ENCODE measurements at regions not wholly inside any gene's neighbourhood (a gene's known extent, or its start where the extent isn't known, plus 50 kb on each side); places are given as distances from the start of the nearest gene placed in this dataset.

DNA sequence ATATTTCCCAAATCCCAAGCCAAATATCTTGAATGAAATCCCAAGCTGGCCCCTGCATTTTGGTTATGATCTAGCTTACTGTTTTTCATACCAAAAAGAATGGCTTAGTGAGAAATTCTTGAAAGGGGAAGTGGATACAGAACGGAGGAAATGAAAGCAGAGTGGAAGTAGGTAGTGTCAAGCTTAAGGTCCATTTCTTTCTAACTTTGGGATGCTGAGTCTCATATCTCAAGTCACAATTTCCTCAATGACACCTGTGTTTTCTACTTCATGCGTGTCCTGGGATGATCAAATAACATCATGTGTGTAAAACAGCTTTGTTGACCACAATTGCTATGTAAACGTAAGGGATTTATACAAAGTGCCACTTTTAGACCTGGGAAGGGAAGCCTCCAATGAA lies 238.8 kb upstream of the SLC35B3 start:
- Histone ChIP-seq H3K4me3 (no peak overlapping the region), H3K9me3 (replicated peaks in 1 of 3) (no peaks in the 10 kb centered on the region), H3K27me3 (no peaks in the 10 kb centered on the region), H3K27ac (no peak overlapping the region), H3K36me3 (replicated peaks in 1 of 2) (no peaks in the 10 kb centered on the region), H3K4me1 (replicated peaks in 1 of 2) (no peaks in the 10 kb centered on the region)
- intact Hi-C loops (cut with DNase I) = no loop called here
- 70 to 81% (median 73%) methylated on average over 3 of the region's 3 CpGs for WGBS, 4 donors
- DNase-seq = no peak
- TF ChIP-seq POLR2A (IDR thresholded peaks at IDR 0.05) = no peak
- TF ChIP-seq, protein P1, sequence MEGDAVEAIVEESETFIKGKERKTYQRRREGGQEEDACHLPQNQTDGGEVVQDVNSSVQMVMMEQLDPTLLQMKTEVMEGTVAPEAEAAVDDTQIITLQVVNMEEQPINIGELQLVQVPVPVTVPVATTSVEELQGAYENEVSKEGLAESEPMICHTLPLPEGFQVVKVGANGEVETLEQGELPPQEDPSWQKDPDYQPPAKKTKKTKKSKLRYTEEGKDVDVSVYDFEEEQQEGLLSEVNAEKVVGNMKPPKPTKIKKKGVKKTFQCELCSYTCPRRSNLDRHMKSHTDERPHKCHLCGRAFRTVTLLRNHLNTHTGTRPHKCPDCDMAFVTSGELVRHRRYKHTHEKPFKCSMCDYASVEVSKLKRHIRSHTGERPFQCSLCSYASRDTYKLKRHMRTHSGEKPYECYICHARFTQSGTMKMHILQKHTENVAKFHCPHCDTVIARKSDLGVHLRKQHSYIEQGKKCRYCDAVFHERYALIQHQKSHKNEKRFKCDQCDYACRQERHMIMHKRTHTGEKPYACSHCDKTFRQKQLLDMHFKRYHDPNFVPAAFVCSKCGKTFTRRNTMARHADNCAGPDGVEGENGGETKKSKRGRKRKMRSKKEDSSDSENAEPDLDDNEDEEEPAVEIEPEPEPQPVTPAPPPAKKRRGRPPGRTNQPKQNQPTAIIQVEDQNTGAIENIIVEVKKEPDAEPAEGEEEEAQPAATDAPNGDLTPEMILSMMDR (IDR thresholded peaks at IDR 0.05) = no peak

DNA sequence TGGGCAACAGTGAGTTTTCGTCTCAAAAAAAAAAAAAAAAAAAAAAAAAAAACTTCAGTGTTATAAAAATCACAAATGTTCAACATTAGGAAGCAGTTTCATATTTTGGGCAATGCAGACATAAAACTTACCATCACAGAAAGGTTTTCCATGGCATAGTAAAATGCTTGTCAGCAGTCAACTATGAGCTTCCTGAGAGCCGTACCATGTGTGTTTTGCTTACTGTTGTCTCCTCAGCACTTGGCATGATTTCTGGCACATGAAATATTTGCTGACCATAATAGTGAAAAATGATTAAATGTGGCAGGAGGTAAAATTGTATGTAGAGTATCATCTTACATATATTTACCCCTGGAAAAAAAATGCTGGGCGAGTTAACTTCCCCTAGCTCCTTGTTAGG lies 237.5 kb upstream of the SLC35B3 start:
- H3K27me3 ChIP-seq = no peaks in the 10 kb centered on the region
- H3K36me3 ChIP-seq (replicated peaks in 1 of 2) = no peaks in the 10 kb centered on the region
- intact Hi-C loops (cut with DNase I) = no loop called here
- no peaks in the 10 kb centered on the region for H3K4me1 ChIP-seq (replicated peaks in 1 of 2)
- H3K9me3 ChIP-seq (replicated peaks in 1 of 3) = no peaks in the 10 kb centered on the region
- no peak overlapping the region for H3K27ac ChIP-seq
- TF ChIP-seq, protein P1 (IDR thresholded peaks at IDR 0.05) = no peak
- no peak for TF ChIP-seq POLR2A (IDR thresholded peaks at IDR 0.05)
- WGBS, 4 donors = 80 to 93% (median 87%) methylated on average over 3 of the region's 3 CpGs
- no peak overlapping the region for H3K4me3 ChIP-seq
- DNase-seq = no peak

DNA sequence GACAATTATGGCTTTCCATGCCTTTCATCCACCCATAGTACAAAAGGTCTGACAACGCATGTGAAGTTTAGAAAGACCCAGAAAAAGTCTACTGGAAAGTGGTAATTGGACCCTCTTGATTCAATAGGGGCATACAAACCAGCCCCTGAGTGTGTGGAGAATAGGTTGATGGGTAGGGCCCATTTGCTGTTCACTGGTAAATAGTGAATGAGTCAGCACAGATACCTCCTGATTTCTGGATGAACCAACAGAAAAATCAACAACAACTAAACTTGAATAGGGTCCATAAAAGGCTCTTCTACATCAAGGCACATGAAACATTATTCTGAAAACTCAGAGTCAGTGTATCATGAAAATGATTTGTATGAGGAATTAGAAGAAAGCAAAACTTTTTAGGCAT lies 235.4 kb upstream of the SLC35B3 start:
- H3K4me1 ChIP-seq (replicated peaks in 1 of 2) = no peaks in the 10 kb centered on the region
- H3K27ac ChIP-seq = no peak overlapping the region
- WGBS, 4 donors = 84 to 100% (median 88%) methylated on average over 1 of the region's 1 CpG
- no peak for DNase-seq
- TF ChIP-seq, protein P1 (IDR thresholded peaks at IDR 0.05) = no peak
- no peak for TF ChIP-seq POLR2A (IDR thresholded peaks at IDR 0.05)
- no peaks in the 10 kb centered on the region for H3K27me3 ChIP-seq
- no peaks in the 10 kb centered on the region for H3K36me3 ChIP-seq (replicated peaks in 1 of 2)
- H3K4me3 ChIP-seq = no peak overlapping the region
- intact Hi-C loops (cut with DNase I) = no loop called here
- H3K9me3 ChIP-seq (replicated peaks in 1 of 3) = no peaks in the 10 kb centered on the region

DNA sequence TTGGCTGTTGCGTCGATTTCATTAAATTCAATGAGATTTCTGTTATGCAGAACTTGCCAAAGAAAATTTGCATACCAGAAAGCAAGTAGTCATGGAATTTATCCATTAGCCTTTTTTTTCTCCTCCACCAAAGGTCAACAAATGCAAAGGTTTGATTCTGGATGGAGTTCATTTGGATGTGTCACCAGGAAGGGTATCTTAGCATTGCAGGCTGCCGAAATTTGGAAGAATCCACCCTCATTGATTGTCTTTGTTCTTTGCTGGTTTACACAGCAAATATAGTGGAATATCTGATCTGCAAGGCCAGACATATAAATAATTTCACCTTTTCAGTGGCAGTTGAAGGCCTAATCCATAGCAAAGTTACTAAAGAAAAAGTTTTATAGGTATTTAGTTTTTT lies 229.4 kb upstream of the SLC35B3 start:
- WGBS, 4 donors = 69 to 85% (median 81%) methylated on average over 3 of the region's 3 CpGs
- intact Hi-C loops (cut with DNase I) = no loop called here

More for the DNA sequence above, 229.4 kb upstream of the SLC35B3 start:
- H3K4me3 ChIP-seq = no peak overlapping the region
- no peak for DNase-seq
- H3K27ac ChIP-seq = no peak overlapping the region
- H3K36me3 ChIP-seq (replicated peaks in 1 of 2) = no peaks in the 10 kb centered on the region
- TF ChIP-seq POLR2A (IDR thresholded peaks at IDR 0.05) = no peak
- TF ChIP-seq, protein P1 (IDR thresholded peaks at IDR 0.05) = no peak
- no peaks in the 10 kb centered on the region for H3K9me3 ChIP-seq (replicated peaks in 1 of 3)
- no peaks in the 10 kb centered on the region for H3K27me3 ChIP-seq
- H3K4me1 ChIP-seq (replicated peaks in 1 of 2) = no peaks in the 10 kb centered on the region
